T-helper 1 cell (primary cell): ENCODE measurements at regions not wholly inside any gene's neighbourhood (a gene's known extent, or its start where the extent isn't known, plus 50 kb on each side); places are given as distances from the start of the nearest gene placed in this dataset.

ENCODE experiments used
- DNase-seq, 5 donors: peaks; one replicate each; pipeline ENCODE4 v3.0.0-alpha.2; 2012 to 2020

- DNase-seq, result no peak
Measured at GRCh38 chr11:10641912-10642697, 51.5 kb downstream of the IRAG1 start.

GRCh38 chr11:10641177-10641911 is 52.2 kb downstream of the IRAG1 start:
- DNase-seq, result no peak

- DNase-seq, result no peak
Measured at GRCh38 chr11:10640308-10640707, 53.2 kb downstream of the IRAG1 start.

GRCh38 chr11:10639350-10639749 is 54.2 kb downstream of the IRAG1 start:
- DNase-seq, result no peak

GRCh38 chr11:10638316-10638925 is 55.1 kb downstream of the IRAG1 start:
- DNase-seq, result no peak

DNA sequence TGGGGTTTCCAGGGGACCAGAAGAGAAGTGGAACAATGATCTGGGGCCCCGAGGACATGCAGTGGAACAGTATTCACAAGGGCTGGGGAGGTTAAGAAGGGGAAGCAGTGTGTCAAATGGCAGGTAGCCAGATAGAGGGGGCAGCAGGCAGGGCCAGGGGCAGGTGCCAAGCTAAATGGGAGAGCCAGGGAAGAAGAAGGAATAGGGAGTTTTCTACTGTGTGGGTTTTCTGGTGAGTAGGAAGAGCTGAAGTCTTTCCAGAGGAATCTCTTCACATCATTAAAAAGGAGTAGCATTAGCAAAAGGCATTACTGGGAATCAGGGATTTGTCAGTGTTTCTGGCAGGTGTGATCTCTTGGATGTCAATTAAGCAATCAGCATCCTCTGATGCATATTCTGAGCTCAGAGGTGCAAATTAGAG is 55.8 kb downstream of the IRAG1 start:
- DNase-seq, result no peak

DNA sequence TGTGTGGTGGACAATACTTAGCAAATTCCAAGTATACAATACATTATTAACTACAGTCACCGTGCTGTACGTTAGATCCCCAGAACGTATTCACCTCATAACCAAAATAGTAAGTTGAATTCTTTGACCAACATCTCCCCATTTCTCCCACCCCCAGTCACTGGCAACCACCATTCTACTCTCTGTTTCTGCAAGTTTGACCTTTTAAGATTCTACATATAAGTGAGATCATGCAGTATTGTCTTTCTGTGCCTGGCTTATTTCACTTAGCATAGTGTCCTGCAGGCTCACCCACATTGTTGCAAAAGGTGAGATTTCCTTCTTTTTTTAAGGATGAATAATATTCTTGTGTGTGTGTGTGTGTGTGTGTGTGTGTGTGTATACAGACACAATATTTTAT is 59.1 kb downstream of the IRAG1 start:
- no peak for DNase-seq

- DNase-seq, result no peak
Measured at GRCh38 chr11:10633261-10633660, 60.3 kb downstream of the IRAG1 start.

- DNase-seq, result no peak
Measured at GRCh38 chr11:10632483-10632882, 61.1 kb downstream of the IRAG1 start.

DNA sequence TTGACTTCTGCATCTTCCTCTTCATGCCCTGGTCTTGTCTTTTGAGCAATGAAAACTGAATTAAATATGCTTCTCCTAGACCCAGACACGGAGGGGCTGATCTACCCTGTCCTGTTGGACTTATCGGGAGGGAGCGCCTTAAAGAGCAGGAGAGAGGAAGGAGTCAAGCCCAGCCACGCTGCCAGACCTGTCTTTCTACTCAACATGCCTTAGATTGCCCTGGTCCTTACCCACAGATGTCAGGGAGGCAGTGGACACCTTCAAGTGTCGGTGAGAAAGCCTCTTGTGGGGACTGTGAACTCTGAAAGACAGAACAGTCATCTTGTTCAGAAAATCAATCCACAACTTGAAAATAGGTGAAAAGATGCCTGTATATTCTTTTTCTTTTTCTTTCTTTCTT is 61.8 kb downstream of the IRAG1 start:
- no peak for DNase-seq

GRCh38 chr11:10629411-10630002 is 61.0 kb upstream of the LYVE1 start:
- DNase-seq, result no peak

DNA sequence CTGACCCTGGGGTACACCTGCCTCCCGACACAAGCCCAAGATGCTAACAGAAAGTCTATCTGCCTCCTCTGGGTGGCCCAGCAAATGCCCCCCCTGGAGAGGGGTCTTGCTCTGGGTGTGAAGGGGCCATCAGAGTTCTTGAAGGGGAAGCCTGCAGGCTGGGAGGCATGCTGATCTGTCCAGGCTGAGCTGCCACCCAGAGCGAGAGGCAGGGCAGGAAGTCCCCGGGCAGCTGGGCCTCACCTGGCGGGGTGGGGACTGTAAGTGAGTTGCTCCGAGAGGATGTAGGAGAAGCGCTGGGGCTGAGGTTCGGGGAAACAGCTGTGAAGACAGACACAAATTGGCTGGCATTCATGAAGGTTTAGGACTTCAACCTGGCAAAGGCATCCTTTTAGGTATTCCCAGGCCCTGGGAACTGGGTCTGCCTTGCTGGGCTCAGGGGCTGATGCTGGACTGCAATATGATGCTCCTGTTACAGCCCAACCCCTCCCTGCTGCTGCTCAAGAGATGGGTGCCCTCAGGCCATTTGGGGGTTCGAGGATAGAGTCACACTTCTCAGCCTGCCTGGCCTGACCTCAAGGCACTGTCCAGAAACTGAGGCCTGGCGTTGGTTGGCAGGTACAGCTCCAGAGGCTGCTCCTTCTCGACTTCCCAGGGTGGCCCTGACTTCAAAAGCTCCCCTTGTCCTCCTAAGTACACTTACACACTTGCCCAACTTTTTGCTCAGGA is 60.2 kb upstream of the LYVE1 start:
- DNase-seq, result peak in 2 of 5 donors; percentile 9 to 25

- DNase-seq, result no peak
Measured at GRCh38 chr11:10627816-10628215, 59.4 kb upstream of the LYVE1 start.

DNA sequence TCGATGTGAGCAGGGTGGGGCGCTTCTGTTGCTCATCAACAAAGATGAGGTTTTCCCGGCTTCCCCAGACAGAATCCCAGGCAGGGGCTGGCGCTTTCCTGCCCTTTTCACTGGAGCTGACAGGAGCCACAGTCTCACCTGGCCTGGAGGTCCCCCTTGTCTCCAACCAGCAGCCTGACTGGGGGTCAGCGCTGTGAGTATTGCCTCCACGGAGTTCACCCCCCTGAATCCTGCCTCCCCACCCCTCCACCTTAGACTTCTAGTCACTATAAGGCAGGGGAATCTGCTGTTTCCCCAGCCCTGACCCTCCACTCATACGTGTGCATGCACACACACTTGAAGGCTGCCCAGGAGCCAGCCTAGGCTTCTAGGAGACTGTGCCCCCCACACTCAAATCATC is 58.8 kb upstream of the LYVE1 start:
- DNase-seq, result no peak

- no peak for DNase-seq
Measured at GRCh38 chr11:10625982-10626311, 57.5 kb upstream of the LYVE1 start.

- no peak for DNase-seq
Measured at GRCh38 chr11:10625281-10625981, 57.0 kb upstream of the LYVE1 start.

DNA sequence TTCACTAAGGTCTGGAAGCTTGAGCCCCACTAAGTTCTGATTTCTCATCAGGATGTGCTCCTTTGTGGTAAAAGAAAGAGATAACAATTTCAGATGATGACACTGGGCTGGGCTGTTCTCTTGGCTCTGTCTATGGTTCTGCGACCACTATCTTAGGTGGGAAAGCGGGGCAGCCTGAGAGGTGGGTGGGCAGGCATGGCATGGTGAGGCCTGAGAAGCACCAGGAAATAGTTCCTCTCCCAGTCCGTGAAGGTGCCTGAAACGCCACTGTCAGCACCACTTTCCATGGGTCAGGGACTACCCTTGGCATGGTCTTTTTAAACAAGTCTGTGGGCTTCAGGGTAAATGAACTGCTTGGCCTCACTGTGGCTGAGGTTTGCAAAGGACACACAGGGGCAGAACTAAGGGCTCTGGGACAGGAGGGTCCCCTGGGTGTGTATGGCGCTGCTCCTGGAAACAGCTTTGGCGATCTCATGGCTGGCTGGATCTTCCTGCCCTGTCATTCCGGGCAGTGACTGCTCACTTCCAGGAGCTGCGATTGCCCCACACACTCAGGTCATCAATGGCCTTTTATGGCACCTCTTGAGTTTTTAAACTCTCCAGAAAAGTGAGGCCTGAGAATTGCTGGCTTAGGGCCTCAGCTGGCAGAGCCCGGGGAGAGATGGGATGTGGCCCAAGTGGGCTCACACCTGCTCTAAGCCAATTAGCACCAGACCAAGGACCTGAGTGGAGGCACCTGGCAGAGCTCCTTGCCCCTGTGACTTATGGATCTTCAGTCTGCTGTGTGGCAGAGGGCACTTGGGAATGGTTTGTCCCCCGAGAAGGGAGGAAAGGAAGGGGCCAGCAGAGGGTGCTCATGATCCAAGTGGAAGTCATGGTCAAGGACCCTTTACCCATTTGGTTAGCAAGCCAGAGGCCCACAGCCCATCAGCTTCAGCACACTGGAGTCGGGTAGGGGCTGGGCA is 55.6 kb upstream of the LYVE1 start:
- no peak for DNase-seq

DNA sequence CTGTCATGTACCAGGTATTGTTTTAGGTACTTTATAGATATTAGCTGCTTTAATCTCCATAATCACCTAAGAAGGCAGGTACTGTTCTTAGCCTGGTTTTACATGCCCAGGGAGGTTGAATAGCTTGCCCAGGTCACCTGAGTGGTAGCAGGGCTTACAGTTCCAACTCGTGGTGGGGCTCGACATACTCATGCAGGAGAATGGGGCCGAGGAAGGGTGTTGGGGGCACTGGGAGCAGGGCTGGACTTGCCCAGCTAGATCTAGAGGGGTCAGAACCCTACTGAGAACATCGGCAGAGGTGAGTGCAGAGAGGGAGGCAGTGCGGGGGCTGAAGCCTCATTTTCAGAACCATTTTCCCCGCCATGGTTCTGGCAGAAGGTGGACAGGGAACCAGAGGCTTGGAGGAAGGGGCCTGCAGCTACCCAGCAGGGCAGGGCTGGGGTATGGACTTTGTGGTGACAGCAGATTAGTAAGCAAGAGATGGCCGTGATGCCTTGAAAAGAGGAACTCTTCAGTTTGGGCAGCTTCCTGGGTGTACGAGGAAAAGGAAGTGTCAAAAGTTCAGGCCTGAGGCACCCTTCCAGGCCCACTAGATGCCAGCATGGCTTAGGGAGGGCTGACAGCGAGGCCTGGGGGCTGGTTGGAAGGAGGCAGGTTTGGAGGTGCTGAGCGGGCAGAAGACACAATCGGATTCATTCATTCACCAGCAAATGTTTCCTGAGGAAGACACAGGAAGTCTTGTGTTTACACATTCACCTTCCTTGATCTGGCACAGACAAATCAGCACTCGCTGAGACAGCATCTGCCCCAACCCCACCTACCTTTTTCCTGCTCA is 54.7 kb upstream of the LYVE1 start:
- peak in 1 of 5 donors; percentile 29 for DNase-seq

DNA sequence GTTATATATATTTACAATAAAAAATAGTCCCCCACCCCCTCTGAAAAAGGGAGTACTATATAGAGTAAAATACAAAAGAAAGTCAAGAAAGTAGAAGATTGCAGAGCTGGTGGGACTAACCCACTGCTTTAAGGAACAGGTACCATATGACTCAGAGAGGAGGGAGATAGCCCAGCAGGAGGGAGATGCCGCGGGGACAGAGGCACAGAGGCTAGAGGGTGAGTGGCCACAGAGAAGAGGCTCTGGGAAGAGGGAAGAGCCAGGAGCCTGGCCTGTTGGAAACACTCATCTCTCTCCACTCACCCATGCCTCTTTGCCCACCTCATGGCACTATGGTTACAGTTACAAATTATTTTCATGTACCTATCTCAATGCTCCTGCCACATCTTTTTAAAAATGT is 53.6 kb upstream of the LYVE1 start:
- no peak for DNase-seq

DNA sequence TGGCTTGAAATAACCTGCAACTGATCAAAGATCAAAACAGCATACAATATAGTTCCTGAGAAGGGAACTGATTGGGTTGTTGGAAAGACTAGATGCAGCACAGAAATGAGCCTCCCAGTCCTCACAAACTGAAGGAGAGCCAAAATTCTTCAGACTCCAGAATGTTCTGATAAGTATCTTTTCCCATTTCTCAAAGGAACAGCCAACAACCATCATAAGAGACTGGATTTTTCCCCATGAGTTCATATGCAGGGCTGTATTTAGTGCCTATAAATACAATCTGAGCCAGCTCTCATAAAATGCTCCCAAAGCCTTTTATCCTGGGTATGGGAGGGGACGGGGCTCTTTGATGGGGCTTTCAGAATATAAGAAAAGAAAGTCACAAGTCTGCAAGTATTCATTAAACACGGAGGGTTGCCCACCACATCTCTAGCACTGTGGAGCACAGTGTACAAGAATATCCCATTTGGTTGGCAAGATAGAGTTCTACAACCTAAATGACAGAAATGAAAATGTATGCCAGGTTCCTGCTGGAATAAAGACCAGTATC is 50.7 kb upstream of the LYVE1 start:
- no peak for DNase-seq
